GM23248 (cell line): ENCODE measurements at regions not wholly inside any gene's neighbourhood (a gene's known extent, or its start where the extent isn't known, plus 50 kb on each side); places are given as distances from the start of the nearest gene placed in this dataset.

ENCODE experiments used
- DNase-seq: peaks from one replicate; pipeline ENCODE4 v3.0.0-alpha.2; 2015
- H2AFZ ChIP-seq: fragments of 200-600 bp; sonication (generic); 2 replicates; pipeline ENCODE4 v1.6.1; 2016; ENCODE audit warnings: antibody characterized with exemption
- H3F3A ChIP-seq: fragments of 200-600 bp; sonication (generic); 2 replicates; pipeline ENCODE4 v1.6.1; 2016; ENCODE audit warnings: mild to moderate bottlenecking, antibody characterized with exemption, mixed run types; ENCODE audit not compliant: insufficient read depth
- H3K27ac ChIP-seq: fragments of 200-600 bp; sonication (generic); 2 replicates; pipeline ENCODE4 v1.5.1; 2016; ENCODE audit warnings: mild to moderate bottlenecking
- H3K27me3 ChIP-seq: fragments of 200-600 bp; sonication (generic); replicated peaks from 2 replicates; pipeline ENCODE4 v1.6.1; 2016; ENCODE audit warnings: mild to moderate bottlenecking; ENCODE audit not compliant: insufficient read depth
- H3K36me3 ChIP-seq: fragments of 200-600 bp; sonication (generic); 2 replicates; pipeline ENCODE4 v1.6.1; 2016; ENCODE audit warnings: low read depth, mild to moderate bottlenecking
- H3K4me1 ChIP-seq: fragments of 200-600 bp; sonication (generic); 2 replicates; pipeline ENCODE4 v1.6.1; 2016; ENCODE audit warnings: mild to moderate bottlenecking; ENCODE audit not compliant: insufficient read depth
- H3K4me2 ChIP-seq: fragments of 200-600 bp; sonication (generic); one replicate; pipeline ENCODE4 v1.6.1; 2016; ENCODE audit warnings: mild to moderate bottlenecking; ENCODE audit not compliant: unreplicated experiment
- H3K4me3 ChIP-seq: fragments of 200-600 bp; sonication (generic); 2 replicates; pipeline ENCODE4 v1.5.1; 2016; ENCODE audit warnings: mild to moderate bottlenecking
- H3K79me2 ChIP-seq: fragments of 200-600 bp; sonication (generic); 2 replicates; pipeline ENCODE4 v1.6.1; 2016; ENCODE audit warnings: mild to moderate bottlenecking; ENCODE audit not compliant: insufficient read depth
- H3K9ac ChIP-seq: fragments of 200-600 bp; sonication (generic); 2 replicates; pipeline ENCODE4 v1.6.1; 2016; ENCODE audit warnings: mild to moderate bottlenecking
- H3K9me2 ChIP-seq: fragments of 200-600 bp; sonication (generic); 2 replicates; pipeline ENCODE4 v1.6.1; 2016; ENCODE audit warnings: mixed run types, mild to moderate bottlenecking, moderate library complexity; ENCODE audit not compliant: insufficient read depth
- H3K9me3 ChIP-seq: fragments of 200-600 bp; sonication (generic); one replicate; pipeline ENCODE4 v1.6.1; 2017; ENCODE audit warnings: low read depth
- H4K20me1 ChIP-seq: fragments of 200-600 bp; sonication (generic); 2 replicates; pipeline ENCODE4 v1.6.0; 2016; ENCODE audit not compliant: insufficient read depth
- EZH2 ChIP-seq: fragments of 200-600 bp; sonication (generic); IDR thresholded peaks from 2 replicates; pipeline ENCODE4 v1.6.1; 2018; ENCODE audit warnings: antibody characterized with exemption, mild to moderate bottlenecking; ENCODE audit not compliant: insufficient read depth, poor library complexity, severe bottlenecking
- EZH2phosphoT487 ChIP-seq: fragments of 200-600 bp; sonication (generic); IDR thresholded peaks from 2 replicates; pipeline ENCODE4 v1.6.1; 2018; ENCODE audit warnings: antibody characterized with exemption, moderate library complexity, mild to moderate bottlenecking, low read depth; ENCODE audit not compliant: insufficient read depth
- WGBS, 2 experiments: methylation state at CpG; one replicate each; pipeline ENCODE4 v1.1.6; 2015 to 2017; ENCODE audit warnings: low lambda C conversion rate in 2 of 2, low coverage in 1 of 2; ENCODE audit errors: missing lambda C conversion rate in 2 of 2; 5-methylcytosine and 5-hydroxymethylcytosine counted together
- in situ Hi-C: fragments of 300-500 bp; cut with MboI; formaldehyde crosslinking; loops from 2 replicates; pipeline ENCODE4 v1.15.0; 2020

DNA sequence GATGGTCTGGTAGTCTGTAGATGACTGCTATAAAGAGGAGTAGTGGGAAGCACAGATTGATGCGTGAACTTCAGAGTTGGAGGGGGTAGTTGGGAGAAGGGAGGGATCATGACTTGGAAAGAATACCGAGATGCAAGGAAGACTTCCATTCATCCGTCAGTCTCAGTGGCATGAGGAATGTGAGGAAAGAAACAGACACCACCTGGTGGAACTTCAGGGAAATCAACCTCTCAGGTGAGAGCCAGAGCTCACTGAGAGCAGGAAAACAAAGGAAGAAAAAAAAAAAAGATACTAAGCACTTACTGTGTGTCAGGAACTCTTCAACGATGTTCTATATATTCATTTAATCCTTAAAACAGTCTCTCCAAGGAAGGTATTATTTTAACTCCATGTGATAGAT is 172.4 kb downstream of the OXSM start:
- H3K4me3 ChIP-seq: no peak overlapping the region
- H3K27ac ChIP-seq: no peak overlapping the region
- no peak for TF ChIP-seq EZH2
- no peak for TF ChIP-seq EZH2phosphoT487
- H3K36me3 ChIP-seq: no peaks in the 10 kb centered on the region
- H3K4me2 ChIP-seq: no peak overlapping the region
- no peaks in the 10 kb centered on the region for H3K9me2 ChIP-seq
- no peaks in the 10 kb centered on the region for H3K79me2 ChIP-seq
- DNase-seq: no peak
- in situ Hi-C loops: no loop called here
- H4K20me1 ChIP-seq: no peaks in the 10 kb centered on the region
- no peaks in the 10 kb centered on the region for H3K9me3 ChIP-seq
- H3F3A ChIP-seq: no peaks in the 10 kb centered on the region
- WGBS, 2 experiments: 30 to 34% methylated on average over 4 of the region's 4 CpGs
- no peaks in the 10 kb centered on the region for H3K27me3 ChIP-seq
- no peak overlapping the region for H3K9ac ChIP-seq
- no peaks in the 10 kb centered on the region for H3K4me1 ChIP-seq
- no peak overlapping the region for H2AFZ ChIP-seq

DNA sequence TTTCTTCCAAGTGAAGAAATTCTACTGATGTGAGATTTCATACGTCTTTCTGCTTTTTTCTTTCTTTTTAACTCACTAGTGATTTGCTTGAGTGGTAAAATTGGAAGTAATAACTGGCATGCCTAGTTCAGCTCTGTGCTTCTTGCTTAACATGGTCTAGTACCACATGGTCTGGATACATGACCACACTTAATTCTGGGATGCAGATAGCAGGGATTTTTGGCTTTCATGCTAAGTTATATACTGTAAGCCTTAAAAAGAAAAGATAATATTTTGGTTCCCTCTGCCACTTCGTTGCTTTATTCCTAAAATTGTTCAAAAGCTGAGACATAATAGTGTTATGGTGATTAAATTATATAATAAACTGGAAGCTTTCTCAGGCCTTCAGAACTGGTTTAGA is 174.3 kb downstream of the OXSM start:
- in situ Hi-C loops: no loop called here
- H3K4me2 ChIP-seq: no peak overlapping the region
- H3K27ac ChIP-seq: no peak overlapping the region
- no peak for DNase-seq
- H4K20me1 ChIP-seq: no peaks in the 10 kb centered on the region
- 0 to 3% methylated on average over 2 of the region's 2 CpGs for WGBS, 2 experiments
- H3K9ac ChIP-seq: no peak overlapping the region
- no peaks in the 10 kb centered on the region for H3K9me3 ChIP-seq
- no peaks in the 10 kb centered on the region for H3F3A ChIP-seq
- H2AFZ ChIP-seq: no peak overlapping the region
- no peaks in the 10 kb centered on the region for H3K27me3 ChIP-seq
- TF ChIP-seq EZH2 (no peak), EZH2phosphoT487 (no peak)
- no peaks in the 10 kb centered on the region for H3K9me2 ChIP-seq
- H3K36me3 ChIP-seq: no peaks in the 10 kb centered on the region
- no peak overlapping the region for H3K4me3 ChIP-seq
- no peaks in the 10 kb centered on the region for H3K79me2 ChIP-seq
- no peaks in the 10 kb centered on the region for H3K4me1 ChIP-seq

DNA sequence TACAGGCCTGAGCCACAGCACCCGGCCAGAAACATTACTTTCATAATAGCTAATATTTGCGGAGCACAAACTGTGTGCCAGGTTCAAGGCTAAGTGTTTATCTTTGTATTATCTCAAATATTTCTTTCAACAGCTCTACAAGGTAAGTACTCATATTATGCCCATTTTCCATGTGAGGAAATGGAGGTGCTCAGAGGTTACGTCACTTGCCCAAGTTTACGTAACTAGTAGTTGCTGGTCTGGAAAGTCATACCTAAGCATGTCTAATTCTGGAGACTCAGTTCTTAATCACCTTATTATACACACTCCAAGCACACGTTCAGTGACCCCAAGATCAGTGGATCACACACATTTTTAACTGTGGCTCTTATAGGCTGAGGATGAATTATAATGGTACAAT is 177.5 kb downstream of the OXSM start:
- H3F3A ChIP-seq: no peaks in the 10 kb centered on the region
- H2AFZ ChIP-seq: no peak overlapping the region
- no peaks in the 10 kb centered on the region for H3K9me3 ChIP-seq
- H3K9ac ChIP-seq: no peak overlapping the region
- TF ChIP-seq EZH2 (no peak), EZH2phosphoT487 (no peak)
- H3K79me2 ChIP-seq: no peaks in the 10 kb centered on the region
- no peaks in the 10 kb centered on the region for H3K27me3 ChIP-seq
- no peak overlapping the region for H3K4me3 ChIP-seq
- no peak for DNase-seq
- in situ Hi-C loops: no loop called here
- no peaks in the 10 kb centered on the region for H3K36me3 ChIP-seq
- H3K9me2 ChIP-seq: no peaks in the 10 kb centered on the region
- H3K4me1 ChIP-seq: no peaks in the 10 kb centered on the region
- no peak overlapping the region for H3K27ac ChIP-seq
- 36 to 38% methylated on average over 5 of the region's 5 CpGs for WGBS, 2 experiments
- H4K20me1 ChIP-seq: no peaks in the 10 kb centered on the region
- H3K4me2 ChIP-seq: no peak overlapping the region

DNA sequence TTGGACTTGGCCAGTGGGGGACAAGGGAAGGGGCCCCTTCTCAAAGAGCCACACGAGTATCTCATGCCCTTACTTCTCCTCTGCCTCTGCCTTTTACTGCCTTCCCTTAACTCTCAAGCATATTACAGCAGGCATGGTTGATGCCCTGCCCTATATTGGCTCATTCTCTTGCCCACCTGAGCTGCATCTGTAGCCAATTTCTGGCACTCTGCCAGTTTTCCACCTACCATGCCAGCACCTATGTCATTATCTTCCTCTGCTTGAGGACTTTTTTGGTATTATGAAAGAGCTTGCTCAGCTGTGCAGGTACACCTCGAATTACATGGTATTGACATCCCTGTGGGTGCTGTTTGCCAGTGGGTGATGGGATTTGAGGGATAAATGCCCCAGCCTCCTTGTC is 181.8 kb downstream of the OXSM start:
- Histone ChIP-seq H3K9me3 (no peaks in the 10 kb centered on the region), H3K4me2 (no peak overlapping the region), H3K27ac (no peak overlapping the region), H3K9ac (no peak overlapping the region), H3K4me1 (no peaks in the 10 kb centered on the region), H3K79me2 (no peaks in the 10 kb centered on the region), H3K27me3 (no peaks in the 10 kb centered on the region), H4K20me1 (no peaks in the 10 kb centered on the region), H3K4me3 (no peak overlapping the region), H2AFZ (no peak overlapping the region), H3F3A (no peaks in the 10 kb centered on the region), H3K36me3 (no peaks in the 10 kb centered on the region), H3K9me2 (no peaks in the 10 kb centered on the region)
- in situ Hi-C loops: no loop called here
- WGBS, 2 experiments: 0 to 10% methylated on average over 2 of the region's 2 CpGs
- no peak for TF ChIP-seq EZH2phosphoT487
- TF ChIP-seq EZH2: no peak
- DNase-seq: no peak

DNA sequence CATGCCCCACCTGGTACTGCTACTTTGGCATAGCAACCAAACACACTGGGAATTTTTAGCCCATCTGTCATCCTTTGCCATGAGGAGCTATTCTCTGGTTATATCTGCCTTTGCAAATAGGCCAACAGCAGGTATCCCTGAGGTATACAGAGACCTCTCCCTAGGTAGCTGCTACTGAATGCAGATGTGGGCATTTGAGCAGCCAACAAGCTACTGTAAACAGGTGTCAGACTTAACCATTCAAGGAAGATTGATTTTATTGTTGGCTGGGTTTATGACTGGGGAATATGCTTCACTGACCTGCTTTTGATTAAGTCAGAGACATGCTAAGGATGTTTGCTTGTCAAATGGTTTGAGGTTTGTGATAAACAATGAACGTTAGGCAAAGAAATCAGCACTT is 183.2 kb downstream of the OXSM start:
- Histone ChIP-seq H3K79me2 (no peaks in the 10 kb centered on the region), H3K4me2 (no peak overlapping the region), H3K9ac (no peak overlapping the region), H3K36me3 (no peaks in the 10 kb centered on the region), H3K9me2 (no peaks in the 10 kb centered on the region), H3K27ac (no peak overlapping the region), H2AFZ (no peak overlapping the region), H3K4me3 (no peak overlapping the region), H3K27me3 (no peaks in the 10 kb centered on the region), H3K4me1 (no peaks in the 10 kb centered on the region), H4K20me1 (no peaks in the 10 kb centered on the region), H3K9me3 (no peaks in the 10 kb centered on the region), H3F3A (no peaks in the 10 kb centered on the region)
- TF ChIP-seq EZH2: no peak
- TF ChIP-seq EZH2phosphoT487: no peak
- DNase-seq: no peak
- in situ Hi-C loops: no loop called here
- 0 to 3% methylated on average over 1 of the region's 1 CpG for WGBS, 2 experiments
